ENCODE measurements at regions not wholly inside any gene's neighbourhood (a gene's known extent, or its start where the extent isn't known, plus 50 kb on each side); places are given as distances from the start of the nearest gene placed in this dataset.

GRCh38 chr18:47391665-47392064 is 140.2 kb upstream of the SKOR2 start:
- TF ChIP-seq, protein P1, sequence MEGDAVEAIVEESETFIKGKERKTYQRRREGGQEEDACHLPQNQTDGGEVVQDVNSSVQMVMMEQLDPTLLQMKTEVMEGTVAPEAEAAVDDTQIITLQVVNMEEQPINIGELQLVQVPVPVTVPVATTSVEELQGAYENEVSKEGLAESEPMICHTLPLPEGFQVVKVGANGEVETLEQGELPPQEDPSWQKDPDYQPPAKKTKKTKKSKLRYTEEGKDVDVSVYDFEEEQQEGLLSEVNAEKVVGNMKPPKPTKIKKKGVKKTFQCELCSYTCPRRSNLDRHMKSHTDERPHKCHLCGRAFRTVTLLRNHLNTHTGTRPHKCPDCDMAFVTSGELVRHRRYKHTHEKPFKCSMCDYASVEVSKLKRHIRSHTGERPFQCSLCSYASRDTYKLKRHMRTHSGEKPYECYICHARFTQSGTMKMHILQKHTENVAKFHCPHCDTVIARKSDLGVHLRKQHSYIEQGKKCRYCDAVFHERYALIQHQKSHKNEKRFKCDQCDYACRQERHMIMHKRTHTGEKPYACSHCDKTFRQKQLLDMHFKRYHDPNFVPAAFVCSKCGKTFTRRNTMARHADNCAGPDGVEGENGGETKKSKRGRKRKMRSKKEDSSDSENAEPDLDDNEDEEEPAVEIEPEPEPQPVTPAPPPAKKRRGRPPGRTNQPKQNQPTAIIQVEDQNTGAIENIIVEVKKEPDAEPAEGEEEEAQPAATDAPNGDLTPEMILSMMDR (IDR thresholded peaks at IDR 0.05; ENCODE audit: control insufficient read depth, extremely low read depth, insufficient read depth), result no peak
- no peak overlapping the region for H3K4me3 ChIP-seq (ENCODE audit: low read depth, low read length)

DNA sequence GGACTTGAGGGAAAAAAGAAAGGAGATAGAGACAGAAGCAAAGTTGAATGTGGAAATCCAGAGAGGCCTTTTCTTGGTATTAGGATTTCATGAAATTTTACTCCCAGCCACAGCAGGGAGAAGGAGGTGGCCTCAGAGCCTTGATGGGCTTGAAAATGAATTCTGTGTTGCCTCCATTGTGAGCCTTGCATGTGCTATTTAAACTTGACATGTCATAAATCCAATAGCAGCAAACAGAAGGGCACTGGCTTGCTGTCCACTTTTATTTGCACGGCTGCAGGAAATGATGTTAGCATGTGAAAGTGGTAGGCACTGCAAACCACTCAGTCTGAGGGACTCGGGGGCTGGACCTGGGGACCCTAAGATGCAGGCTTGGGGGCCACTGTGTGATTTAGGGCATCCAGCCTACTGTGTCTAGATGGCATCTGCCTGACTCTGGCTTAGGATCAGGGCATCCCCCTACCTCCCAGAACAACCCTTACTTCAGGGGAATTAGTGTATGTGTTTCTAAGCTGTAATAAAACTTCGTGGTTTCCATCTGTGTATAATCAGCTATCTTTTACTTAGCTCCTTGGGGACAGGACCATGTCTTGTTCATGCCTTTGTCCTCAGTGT is 139.1 kb upstream of the SKOR2 start:
- TF ChIP-seq, protein P1 (IDR thresholded peaks at IDR 0.05; ENCODE audit: control insufficient read depth, extremely low read depth, insufficient read depth), result no peak
- DNase-seq (ENCODE audit: low read depth), result no peak
- no peak overlapping the region for H3K4me3 ChIP-seq (ENCODE audit: low read depth, low read length)

More at GRCh38 chr18:47391665-47392064, 140.2 kb upstream of the SKOR2 start:
- no peak for DNase-seq (ENCODE audit: low read depth)

GRCh38 chr18:47389210-47389609 is 137.8 kb upstream of the SKOR2 start:
- H3K4me3 ChIP-seq (ENCODE audit: low read depth, low read length), result no peak overlapping the region
- TF ChIP-seq, protein P1 (IDR thresholded peaks at IDR 0.05; ENCODE audit: control insufficient read depth, extremely low read depth, insufficient read depth), result no peak
- DNase-seq (ENCODE audit: low read depth), result no peak

DNA sequence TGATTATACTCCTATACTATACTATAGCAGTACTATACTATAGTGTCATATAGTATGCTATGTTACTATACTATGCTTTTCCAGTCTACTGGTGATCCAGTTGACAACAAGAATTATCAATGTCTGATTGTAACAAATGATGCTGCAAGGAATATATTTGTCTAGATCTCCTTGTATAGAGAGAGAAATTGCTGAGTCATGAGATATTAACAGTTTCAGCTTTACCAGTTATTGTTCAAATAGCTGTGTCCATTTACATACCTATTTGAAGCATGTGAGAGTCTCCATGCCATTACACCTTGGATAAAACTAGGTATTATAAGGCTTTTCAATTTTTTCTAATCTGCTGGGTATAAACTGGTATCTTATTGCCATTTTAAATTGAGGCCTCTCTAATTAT is 136.4 kb upstream of the SKOR2 start:
- H3K4me3 ChIP-seq (ENCODE audit: low read depth, low read length), result no peak overlapping the region
- TF ChIP-seq, protein P1 (IDR thresholded peaks at IDR 0.05; ENCODE audit: control insufficient read depth, extremely low read depth, insufficient read depth), result no peak
- no peak for DNase-seq (ENCODE audit: low read depth)

DNA sequence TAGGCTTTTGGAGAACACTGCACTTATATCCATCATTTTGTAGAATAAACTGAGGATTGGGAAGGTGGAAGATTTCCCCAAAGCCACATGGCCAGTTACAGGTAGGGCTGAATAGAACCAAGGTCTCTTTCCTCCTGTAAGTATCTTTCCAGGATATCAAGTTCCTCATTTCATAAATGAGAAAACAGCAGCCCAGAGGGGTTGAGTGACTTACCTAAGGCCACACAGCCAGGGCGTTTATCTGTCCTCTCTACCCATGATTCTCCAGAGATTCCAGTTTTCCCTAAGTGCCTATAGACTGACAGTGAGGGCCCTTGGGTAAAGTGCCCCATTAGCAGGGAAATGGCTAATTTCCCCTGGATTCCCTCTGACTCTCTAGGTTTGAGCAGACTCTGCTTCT is 132.3 kb upstream of the SKOR2 start:
- H3K4me3 ChIP-seq (ENCODE audit: low read depth, low read length), result no peak overlapping the region
- TF ChIP-seq, protein P1 (IDR thresholded peaks at IDR 0.05; ENCODE audit: control insufficient read depth, extremely low read depth, insufficient read depth), result no peak
- DNase-seq (ENCODE audit: low read depth), result no peak

DNA sequence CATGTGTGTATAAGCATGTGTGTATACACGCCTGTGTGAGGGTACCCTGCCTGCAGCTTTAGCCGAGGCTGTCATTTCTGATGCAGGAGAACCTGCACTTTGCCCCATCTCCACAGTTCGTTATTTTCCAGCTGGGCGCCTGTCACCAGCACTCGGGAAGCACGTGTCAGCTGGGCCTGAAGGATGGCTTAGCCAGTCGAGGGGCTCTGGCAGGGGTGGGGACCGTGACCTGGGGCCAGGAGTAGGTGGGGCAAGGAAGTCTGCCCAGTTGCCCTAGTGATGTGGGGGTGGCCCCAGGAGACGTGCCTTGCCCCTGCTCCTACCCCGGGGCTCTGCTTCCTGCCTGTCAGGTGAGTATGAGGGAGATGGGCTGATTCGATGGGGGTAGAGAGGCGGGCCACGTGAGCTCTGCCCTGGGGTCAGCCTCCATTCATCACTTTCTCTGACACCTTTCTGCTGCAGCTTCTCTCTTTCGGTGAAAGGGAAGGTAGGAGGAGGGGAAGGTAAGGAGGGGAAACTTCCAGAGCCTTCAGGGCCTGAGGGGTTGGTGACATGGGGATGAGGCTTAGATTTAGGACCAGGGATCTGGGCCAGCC is 130.6 kb upstream of the SKOR2 start:
- H3K4me3 ChIP-seq (ENCODE audit: low read depth, low read length), result no peak overlapping the region
- DNase-seq (ENCODE audit: low read depth), result no peak
- TF ChIP-seq, protein P1 (IDR thresholded peaks at IDR 0.05; ENCODE audit: control insufficient read depth, extremely low read depth, insufficient read depth), result no peak

DNA sequence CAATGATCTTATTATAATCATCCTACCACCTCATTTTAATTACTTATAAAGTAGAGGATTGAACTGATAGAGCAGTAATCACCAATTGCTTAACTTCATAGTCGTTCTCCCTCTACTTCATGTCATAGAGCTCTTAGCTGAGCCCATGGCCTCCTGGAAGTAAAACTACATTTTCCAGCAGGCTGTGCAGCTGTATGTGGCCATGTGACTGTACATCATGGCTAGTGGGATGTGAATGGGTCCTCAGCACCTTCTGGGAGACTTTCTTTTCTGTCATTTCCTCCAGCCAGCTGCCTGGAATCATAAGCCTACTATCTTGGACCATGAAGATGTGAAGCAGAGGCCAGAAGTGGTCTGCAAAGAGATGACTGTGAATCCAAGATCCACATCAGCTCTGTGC is 128.7 kb upstream of the SKOR2 start:
- TF ChIP-seq, protein P1 (IDR thresholded peaks at IDR 0.05; ENCODE audit: control insufficient read depth, extremely low read depth, insufficient read depth), result no peak
- DNase-seq (ENCODE audit: low read depth), result no peak
- H3K4me3 ChIP-seq (ENCODE audit: low read depth, low read length), result no peak overlapping the region

All from LNCaP clone FGC (cell line).